ENCODE measurements at regions not wholly inside any gene's neighbourhood (a gene's known extent, or its start where the extent isn't known, plus 50 kb on each side); places are given as distances from the start of the nearest gene placed in this dataset.

- no peak for TF ChIP-seq PURB (CRISPR knock-in tag; IDR thresholded peaks at IDR 0.05; ENCODE audit: low read depth)
Measured at GRCh38 chr21:38598413-38598812, 100.1 kb upstream of the ERG start (continued).

GRCh38 chr21:38599381-38599975 lies 101.2 kb upstream of the ERG start:
- Histone ChIP-seq H3K27me3 (ENCODE audit: control insufficient read depth in 2 of 2, insufficient read depth in 2 of 2, low read length in 2 of 2) (peaks cover 12 to 30% of the 10 kb centered on the region in 2 experiments; a peak in 4 of 5 replicates), H3K9me1 (ENCODE audit: control insufficient read depth, insufficient read depth, low read length) (no peaks in the 10 kb centered on the region), H3K79me2 (ENCODE audit: control insufficient read depth, insufficient read depth, low read length) (no peaks in the 10 kb centered on the region), H2AFZ (ENCODE audit: low read depth, low read length) (no peak overlapping the region), H3K4me2 (ENCODE audit: insufficient read depth, low read length) (no peak overlapping the region), H4K20me1 (replicated peaks; ENCODE audit: control insufficient read depth, insufficient read depth, low read length) (no peaks in the 10 kb centered on the region; the same call in 1 of the 2 replicates), H3K9me3 (replicated peaks; ENCODE audit: control insufficient read depth, insufficient read depth, low read depth, low read length) (no peaks in the 10 kb centered on the region), H3K36me3 (ENCODE audit: control insufficient read depth, insufficient read depth, low read length) (no peaks in the 10 kb centered on the region), H3K4me1 (replicated peaks in 1 of 2; ENCODE audit: control insufficient read depth in 2 of 2, insufficient read depth in 2 of 2, low read length in 2 of 2) (no peaks in the 10 kb centered on the region), H3K4me3 (no peak overlapping the region), H3K9ac (ENCODE audit: insufficient read depth in 1 of 2, low read depth in 2 of 2, low read length in 2 of 2) (no peak overlapping the region), H3K27ac (ENCODE audit: extremely low read depth, low read depth, low read length) (no peak overlapping the region)
- no TSS peak for BruUV-seq (replicated peaks)
- 2% methylated on average over 8 of the region's 8 CpGs for WGBS (ENCODE audit: insufficient coverage, low coverage, missing lambda C conversion rate)
- no peak for FAIRE-seq
- intact Hi-C loops (cut with micrococcal nuclease): no loop called here
- in situ Hi-C loops (cut with MboI): no loop called here
- ChIA-PET POLR2A (interaction anchor here (0.6 kb wide), 1 partner anchor 52 kb away, joined by 4 read pairs; no protein-coding TSS in a partner anchor), CTCF (ENCODE audit: low intra/inter-chr PET ratio) (no interaction called here)
- no peak for ATAC-seq
- no peak for DNase-seq (ENCODE audit: extremely low read depth in 1 of 4, low spot score in 3 of 4)
- TF ChIP-seq THRAP3 (IDR thresholded peaks at IDR 0.05; ENCODE audit: borderline replicate concordance) (no peak), GMEB1 (CRISPR knock-in tag; IDR thresholded peaks at IDR 0.05) (no peak), SMAD2 (IDR thresholded peaks at IDR 0.05; ENCODE audit: low read depth, low read length) (no peak), ZNF280B (CRISPR knock-in tag; IDR thresholded peaks at IDR 0.05) (no peak), RFX5 (IDR thresholded peaks at IDR 0.05; ENCODE audit: low read depth, low read length) (no peak), HBP1 (CRISPR knock-in tag; IDR thresholded peaks at IDR 0.05) (no peak), MED1 (CRISPR knock-in tag; IDR thresholded peaks at IDR 0.05; ENCODE audit: borderline replicate concordance) (no peak), COPS2 (conservative IDR thresholded peaks at IDR 0.05) (no peak), PURB (CRISPR knock-in tag; IDR thresholded peaks at IDR 0.05; ENCODE audit: low read depth) (no peak), RHOXF2B (CRISPR knock-in tag; conservative IDR thresholded peaks at IDR 0.05) (no peak), ZNF436 (CRISPR knock-in tag; IDR thresholded peaks at IDR 0.05) (no peak), E2F5 (CRISPR knock-in tag; IDR thresholded peaks at IDR 0.05) (no peak), ZNF23 (CRISPR knock-in tag; IDR thresholded peaks at IDR 0.05) (no peak), MCM7 (IDR thresholded peaks at IDR 0.05) (no peak), CREB3 (tag; conservative IDR thresholded peaks at IDR 0.05; ENCODE audit: low read depth) (no peak)
